PC-9 (cell line): ENCODE measurements at regions not wholly inside any gene's neighbourhood (a gene's known extent, or its start where the extent isn't known, plus 50 kb on each side); places are given as distances from the start of the nearest gene placed in this dataset.

Experiments used
- BruUV-seq: library from RNA; stranded (reverse); fragments of 400-500 nt; replicated peaks from 2 replicates; lab custom pipeline; 2021; lab: Mats Ljungman, UMichigan
- CTCF ChIA-PET: fragments of 300-600 bp; sonication (Branson Sonifier 250); formaldehyde crosslinking; loops from one replicate; lab custom pipeline; 2022; ENCODE audit warnings: antibody characterized with exemption; lab: Charles Lee
- POLR2A ChIA-PET: fragments of 300-600 bp; sonication (Branson Sonifier 250); formaldehyde crosslinking; loops from one replicate; lab custom pipeline; 2022; ENCODE audit warnings: antibody characterized with exemption; ENCODE audit not compliant: unreplicated experiment; lab: Charles Lee
- DNase-seq, 2 experiments: peaks; one replicate each; pipeline versions ENCODE4 v3.0.0 to v3.0.0-alpha.2; 2015 to 2022; ENCODE audit warnings: mixed read lengths in 1 of 2
- H2AFZ ChIP-seq: fragments of 200-600 bp; sonication (generic); 2 replicates; pipeline ENCODE4 v1.8.1; 2017; ENCODE audit warnings: antibody characterized with exemption
- H3F3A ChIP-seq: fragments of 200-600 bp; sonication (generic); 2 replicates; pipeline ENCODE4 v1.8.1; 2017; ENCODE audit warnings: antibody characterized with exemption, mild to moderate bottlenecking, low read depth; ENCODE audit not compliant: insufficient read depth
- H3K27ac ChIP-seq: fragments of 200-600 bp; sonication (generic); 2 replicates; pipeline ENCODE4 v1.6.1; 2016; ENCODE audit warnings: mixed run types
- H3K27me3 ChIP-seq: fragments of 200-600 bp; sonication (generic); 2 replicates; pipeline ENCODE4 v1.6.1; 2016; ENCODE audit warnings: low read depth, mixed run types; ENCODE audit not compliant: insufficient read depth
- H3K36me3 ChIP-seq: fragments of 200-600 bp; sonication (generic); 2 replicates; pipeline ENCODE4 v1.6.1; 2016; ENCODE audit warnings: low read depth, mixed run types
- H3K4me1 ChIP-seq: fragments of 200-600 bp; sonication (generic); replicated peaks from 2 replicates; pipeline ENCODE4 v1.6.1; 2016; ENCODE audit warnings: mixed run types; ENCODE audit not compliant: insufficient read depth
- H3K4me2 ChIP-seq: fragments of 200-600 bp; sonication (generic); 2 replicates; pipeline ENCODE4 v1.6.1; 2017; ENCODE audit warnings: mixed run types
- H3K4me3 ChIP-seq: fragments of 200-600 bp; sonication (generic); 2 replicates; pipeline ENCODE4 v1.6.1; 2016; ENCODE audit warnings: mixed run types
- H3K79me2 ChIP-seq: fragments of 200-600 bp; sonication (generic); 2 replicates; pipeline ENCODE4 v1.6.1; 2017; ENCODE audit warnings: low read depth, mixed run types
- H3K9me2 ChIP-seq: fragments of 200-600 bp; sonication (generic); 2 replicates; pipeline ENCODE4 v1.8.1; 2017; ENCODE audit warnings: mild to moderate bottlenecking; ENCODE audit not compliant: insufficient read depth
- H3K9me3 ChIP-seq: fragments of 200-600 bp; sonication (generic); 2 replicates; pipeline ENCODE4 v1.8.1; 2016; ENCODE audit warnings: low read depth; ENCODE audit not compliant: insufficient read depth
- H4K20me1 ChIP-seq: fragments of 200-600 bp; sonication (generic); 2 replicates; pipeline ENCODE4 v1.8.1; 2017; ENCODE audit not compliant: insufficient read depth
- EZH2 ChIP-seq: fragments of 200-600 bp; sonication (generic); IDR thresholded peaks from 2 replicates; pipeline ENCODE4 v1.8.0; 2017; ENCODE audit warnings: antibody characterized with exemption, low read depth
- intact Hi-C: fragments of 100-400 bp; cut with micrococcal nuclease; formaldehyde crosslinking; loops from one replicate; pipeline ENCODE4 v1.10.0; 2022; ENCODE audit not compliant: unreplicated experiment
- TF ChIP-seq, protein P1 (sequence below): fragments of 200-600 bp; sonication (generic); conservative IDR thresholded peaks from 2 replicates; pipeline ENCODE4 v1.6.1; 2017; ENCODE audit warnings: mixed run types, antibody characterized with exemption, mild to moderate bottlenecking, moderate library complexity

DNA sequence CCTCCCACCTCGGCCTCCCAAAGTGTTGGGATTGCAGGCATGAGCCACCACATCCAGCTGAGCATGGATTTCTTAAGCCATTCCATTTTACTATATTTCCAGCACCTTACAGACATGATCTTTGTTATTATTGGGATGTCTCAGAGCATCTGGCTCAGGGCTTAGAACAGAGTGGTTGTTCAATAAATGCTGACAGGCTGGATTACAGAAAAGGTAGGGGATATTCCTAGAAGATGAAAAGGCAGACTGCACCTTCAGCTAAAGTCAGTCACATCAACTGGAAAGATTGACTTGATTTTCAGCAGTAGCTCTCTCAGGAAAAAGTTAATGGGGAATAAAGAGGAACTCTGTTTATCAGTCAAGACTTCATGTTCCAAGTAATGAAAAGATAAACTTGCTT, 360.3 kb upstream of the ERCC4 start:
- no peak overlapping the region for H3K27ac ChIP-seq
- DNase-seq, result no peak
- ChIA-PET CTCF (no interaction called here), POLR2A (interaction anchor here (0.9 kb wide), 1 partner anchor 695 kb away, joined by 10 read pairs; no protein-coding TSS in a partner anchor)
- no peak overlapping the region for H3K4me2 ChIP-seq
- no peaks in the 10 kb centered on the region for H4K20me1 ChIP-seq
- H3K4me3 ChIP-seq, result no peak overlapping the region
- H3K4me1 ChIP-seq, result no peaks in the 10 kb centered on the region
- H3K9me3 ChIP-seq, result no peaks in the 10 kb centered on the region
- H3F3A ChIP-seq, result no peaks in the 10 kb centered on the region
- no peak overlapping the region for H2AFZ ChIP-seq
- H3K79me2 ChIP-seq, result no peaks in the 10 kb centered on the region
- TF ChIP-seq, protein P1, sequence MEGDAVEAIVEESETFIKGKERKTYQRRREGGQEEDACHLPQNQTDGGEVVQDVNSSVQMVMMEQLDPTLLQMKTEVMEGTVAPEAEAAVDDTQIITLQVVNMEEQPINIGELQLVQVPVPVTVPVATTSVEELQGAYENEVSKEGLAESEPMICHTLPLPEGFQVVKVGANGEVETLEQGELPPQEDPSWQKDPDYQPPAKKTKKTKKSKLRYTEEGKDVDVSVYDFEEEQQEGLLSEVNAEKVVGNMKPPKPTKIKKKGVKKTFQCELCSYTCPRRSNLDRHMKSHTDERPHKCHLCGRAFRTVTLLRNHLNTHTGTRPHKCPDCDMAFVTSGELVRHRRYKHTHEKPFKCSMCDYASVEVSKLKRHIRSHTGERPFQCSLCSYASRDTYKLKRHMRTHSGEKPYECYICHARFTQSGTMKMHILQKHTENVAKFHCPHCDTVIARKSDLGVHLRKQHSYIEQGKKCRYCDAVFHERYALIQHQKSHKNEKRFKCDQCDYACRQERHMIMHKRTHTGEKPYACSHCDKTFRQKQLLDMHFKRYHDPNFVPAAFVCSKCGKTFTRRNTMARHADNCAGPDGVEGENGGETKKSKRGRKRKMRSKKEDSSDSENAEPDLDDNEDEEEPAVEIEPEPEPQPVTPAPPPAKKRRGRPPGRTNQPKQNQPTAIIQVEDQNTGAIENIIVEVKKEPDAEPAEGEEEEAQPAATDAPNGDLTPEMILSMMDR, result no peak
- TF ChIP-seq EZH2, result no peak
- BruUV-seq, result no TSS peak
- no peaks in the 10 kb centered on the region for H3K9me2 ChIP-seq
- H3K27me3 ChIP-seq, result no peaks in the 10 kb centered on the region
- no peaks in the 10 kb centered on the region for H3K36me3 ChIP-seq
- intact Hi-C loops, result no loop called here

DNA sequence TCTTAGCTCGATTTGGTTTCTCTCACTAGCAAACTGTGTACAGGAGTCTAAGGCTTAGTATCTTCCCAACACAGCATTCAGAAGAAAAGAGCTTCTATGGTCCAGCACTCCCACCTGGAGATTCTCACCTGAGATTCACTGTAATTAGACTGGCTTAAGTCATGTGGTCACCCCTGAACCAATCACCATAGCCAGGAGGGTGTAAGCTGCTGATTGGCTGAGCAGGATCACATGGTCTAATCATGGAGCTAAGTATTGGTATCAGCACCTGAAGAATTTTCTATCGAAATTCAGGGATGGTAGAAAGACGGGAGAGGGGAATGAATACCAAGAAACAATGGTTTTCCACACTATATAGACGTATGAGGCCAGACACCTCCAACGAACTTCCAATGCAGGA, 359.8 kb upstream of the ERCC4 start:
- H3K4me3 ChIP-seq, result no peak overlapping the region
- CTCF ChIA-PET, result no interaction called here
- H4K20me1 ChIP-seq, result no peaks in the 10 kb centered on the region
- H3K9me2 ChIP-seq, result no peaks in the 10 kb centered on the region
- H3K4me2 ChIP-seq, result no peak overlapping the region
- no peaks in the 10 kb centered on the region for H3F3A ChIP-seq
- no peak for DNase-seq
- no peak for TF ChIP-seq EZH2
- TF ChIP-seq, protein P1, result no peak
- no peak overlapping the region for H2AFZ ChIP-seq
- H3K27me3 ChIP-seq, result no peaks in the 10 kb centered on the region
- intact Hi-C loops, result no loop called here
- H3K9me3 ChIP-seq, result no peaks in the 10 kb centered on the region
- H3K27ac ChIP-seq, result no peak overlapping the region
- H3K36me3 ChIP-seq, result no peaks in the 10 kb centered on the region
- no peaks in the 10 kb centered on the region for H3K79me2 ChIP-seq
- H3K4me1 ChIP-seq, result no peaks in the 10 kb centered on the region
- POLR2A ChIA-PET, result interaction anchor here (0.9 kb wide), 1 partner anchor 695 kb away, joined by 10 read pairs; no protein-coding TSS in a partner anchor
- BruUV-seq, result no TSS peak

DNA sequence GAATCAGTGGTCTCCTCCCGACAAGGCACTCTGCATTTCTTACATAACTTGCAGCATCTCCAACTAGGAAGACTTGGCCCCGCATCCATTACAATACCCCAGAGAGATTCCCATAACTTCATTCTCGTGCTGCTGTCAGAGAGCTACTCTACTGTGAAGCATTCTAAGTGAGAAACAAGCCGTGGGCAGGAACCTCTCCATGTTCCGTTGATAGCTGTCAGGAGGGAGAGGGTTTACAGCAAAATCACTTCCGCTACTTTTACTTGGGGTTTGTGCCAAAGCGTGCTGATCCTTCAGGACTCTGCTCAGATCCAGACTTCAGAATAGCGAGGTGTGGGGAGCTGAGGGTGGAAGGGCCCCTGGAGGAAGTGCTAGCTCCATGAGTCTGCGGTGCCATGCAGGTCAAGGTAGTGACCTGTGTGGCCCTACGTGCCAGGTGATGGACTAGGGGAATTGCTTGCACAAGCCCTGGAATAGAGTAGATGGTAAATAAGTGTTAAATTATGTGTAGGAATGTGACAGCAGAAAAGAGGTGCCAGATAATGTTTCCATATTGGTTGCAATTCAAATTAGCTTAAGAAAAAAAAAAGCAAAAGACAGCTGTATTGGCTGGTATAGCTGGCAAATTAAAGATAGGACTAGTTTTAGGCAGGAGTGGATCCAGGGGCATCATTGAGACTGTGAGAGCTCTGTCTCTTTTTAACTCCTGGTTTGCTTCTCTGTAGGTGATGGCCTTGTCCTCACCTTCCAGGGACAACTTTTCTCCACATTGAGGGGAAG, 358.5 kb upstream of the ERCC4 start:
- H3K4me2 ChIP-seq, result no peak overlapping the region
- no peak overlapping the region for H2AFZ ChIP-seq
- H3K4me1 ChIP-seq, result no peaks in the 10 kb centered on the region
- no peaks in the 10 kb centered on the region for H3F3A ChIP-seq
- no TSS peak for BruUV-seq
- H3K27me3 ChIP-seq, result no peaks in the 10 kb centered on the region
- TF ChIP-seq, protein P1, result no peak
- no peak for TF ChIP-seq EZH2
- no peaks in the 10 kb centered on the region for H3K36me3 ChIP-seq
- intact Hi-C loops, result no loop called here
- no peaks in the 10 kb centered on the region for H4K20me1 ChIP-seq
- CTCF ChIA-PET, result no interaction called here
- H3K27ac ChIP-seq, result no peak overlapping the region
- no peaks in the 10 kb centered on the region for H3K9me3 ChIP-seq
- H3K9me2 ChIP-seq, result no peaks in the 10 kb centered on the region
- no peak overlapping the region for H3K4me3 ChIP-seq
- no peak for DNase-seq
- POLR2A ChIA-PET, result no interaction called here
- H3K79me2 ChIP-seq, result no peaks in the 10 kb centered on the region
